Lower leg skin (tissue), 4 donors: ENCODE measurements at regions not wholly inside any gene's neighbourhood (a gene's known extent, or its start where the extent isn't known, plus 50 kb on each side); places are given as distances from the start of the nearest gene placed in this dataset.

ENCODE experiments used
- DNase-seq, 2 donors: peaks; one replicate each; pipeline ENCODE4 v3.0.0-alpha.2; 2019; ENCODE audit warnings: low spot score in 2 of 2
- H3K4me3 ChIP-seq: fragments of 200-600 bp; sonication (generic); 2 replicates; pipeline ENCODE4 v1.5.1; 2017; ENCODE audit warnings: mild to moderate bottlenecking, low read depth; ENCODE audit not compliant: poor library complexity, severe bottlenecking
- POLR2A ChIP-seq, 2 donors: fragments of 450-650 bp; IDR thresholded peaks; one replicate each; pipeline ENCODE4 v1.6.1; 2016 to 2017; ENCODE audit warnings: antibody characterized with exemption in 2 of 2, mild to moderate bottlenecking in 1 of 2, moderate library complexity in 1 of 2
- WGBS, 2 donors: methylation state at CpG; one replicate each; pipeline ENCODE4 v1.1.5; 2018; 5-methylcytosine and 5-hydroxymethylcytosine counted together
- intact Hi-C: fragments of 100-400 bp; cut with DNase I; formaldehyde crosslinking; loops from one replicate; pipeline ENCODE4 v1.15.0; 2023; ENCODE audit warnings: low total_unique reads
- TF ChIP-seq, protein P1 (sequence below), 3 donors: fragments of 450-650 bp; IDR thresholded peaks; one replicate each; pipeline ENCODE4 v1.5.1; 2016; ENCODE audit warnings: antibody characterized with exemption in 3 of 3, mild to moderate bottlenecking in 3 of 3, moderate library complexity in 2 of 3

DNA sequence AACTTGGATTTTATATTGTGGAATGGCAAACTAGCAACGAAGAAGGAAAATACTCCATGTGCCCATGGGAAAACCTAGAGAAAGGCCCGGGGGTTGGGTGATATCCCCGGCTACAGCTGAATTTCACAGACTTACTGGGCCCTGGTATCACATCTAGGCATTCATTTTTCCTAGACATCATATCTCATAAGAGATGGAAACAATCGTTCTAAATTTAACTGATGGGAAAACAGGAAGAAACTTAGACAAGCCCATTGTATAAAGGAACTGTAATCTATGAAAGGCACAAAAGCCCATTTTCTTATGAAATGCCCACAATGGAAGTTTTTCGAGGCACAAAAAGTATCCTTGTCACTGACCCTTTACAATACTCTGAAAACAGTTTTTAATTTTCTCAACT, 407.9 kb upstream of the LYPLAL1 start:
- WGBS, 2 donors: 61 to 76% methylated on average over 5 of the region's 5 CpGs
- no peak overlapping the region for H3K4me3 ChIP-seq
- intact Hi-C loops: no loop called here
- DNase-seq: no peak
- no peak for TF ChIP-seq POLR2A (IDR thresholded peaks at IDR 0.05)
- TF ChIP-seq, protein P1, sequence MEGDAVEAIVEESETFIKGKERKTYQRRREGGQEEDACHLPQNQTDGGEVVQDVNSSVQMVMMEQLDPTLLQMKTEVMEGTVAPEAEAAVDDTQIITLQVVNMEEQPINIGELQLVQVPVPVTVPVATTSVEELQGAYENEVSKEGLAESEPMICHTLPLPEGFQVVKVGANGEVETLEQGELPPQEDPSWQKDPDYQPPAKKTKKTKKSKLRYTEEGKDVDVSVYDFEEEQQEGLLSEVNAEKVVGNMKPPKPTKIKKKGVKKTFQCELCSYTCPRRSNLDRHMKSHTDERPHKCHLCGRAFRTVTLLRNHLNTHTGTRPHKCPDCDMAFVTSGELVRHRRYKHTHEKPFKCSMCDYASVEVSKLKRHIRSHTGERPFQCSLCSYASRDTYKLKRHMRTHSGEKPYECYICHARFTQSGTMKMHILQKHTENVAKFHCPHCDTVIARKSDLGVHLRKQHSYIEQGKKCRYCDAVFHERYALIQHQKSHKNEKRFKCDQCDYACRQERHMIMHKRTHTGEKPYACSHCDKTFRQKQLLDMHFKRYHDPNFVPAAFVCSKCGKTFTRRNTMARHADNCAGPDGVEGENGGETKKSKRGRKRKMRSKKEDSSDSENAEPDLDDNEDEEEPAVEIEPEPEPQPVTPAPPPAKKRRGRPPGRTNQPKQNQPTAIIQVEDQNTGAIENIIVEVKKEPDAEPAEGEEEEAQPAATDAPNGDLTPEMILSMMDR (IDR thresholded peaks at IDR 0.05): no peak

DNA sequence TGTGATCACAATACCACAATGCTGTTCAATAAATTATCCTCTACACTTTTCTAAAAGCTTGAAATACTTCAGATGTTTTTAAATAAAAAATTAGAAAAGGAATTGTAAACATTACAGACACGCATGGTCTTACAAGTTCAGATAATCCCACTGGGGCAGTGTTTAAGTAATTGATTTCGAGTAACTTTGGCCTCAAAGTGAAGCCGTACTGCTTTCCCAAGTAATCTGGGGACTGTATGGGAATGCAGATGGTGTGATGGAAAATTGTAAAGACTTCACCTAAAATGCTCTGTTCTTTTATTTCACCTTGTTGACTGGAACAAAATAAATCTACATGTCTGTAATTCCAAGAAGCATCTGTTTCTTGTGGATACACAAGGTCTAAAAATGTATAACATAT, 401.7 kb upstream of the LYPLAL1 start:
- no peak for DNase-seq
- WGBS, 2 donors: 84 to 87% methylated on average over 3 of the region's 3 CpGs
- TF ChIP-seq POLR2A (IDR thresholded peaks at IDR 0.05): no peak
- TF ChIP-seq, protein P1 (IDR thresholded peaks at IDR 0.05): no peak
- H3K4me3 ChIP-seq: no peak overlapping the region
- intact Hi-C loops: no loop called here

DNA sequence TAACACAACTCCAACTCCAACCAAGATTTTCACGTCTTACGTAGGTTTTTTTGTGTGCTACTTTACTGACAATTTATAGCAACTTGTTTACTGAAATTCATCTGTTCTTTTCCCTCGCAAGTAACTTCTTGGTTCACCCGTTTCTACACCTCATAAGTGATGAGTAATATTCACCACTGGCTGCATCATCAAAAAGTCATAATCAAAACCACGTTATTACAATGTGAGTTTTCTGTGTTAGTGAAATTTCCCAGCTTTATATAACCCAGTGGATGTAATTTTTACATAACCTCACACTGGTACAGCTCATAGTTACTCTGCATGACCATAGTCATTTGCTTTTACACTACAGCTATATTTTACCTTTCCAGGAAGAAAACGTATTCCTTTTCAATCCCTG, 401.1 kb upstream of the LYPLAL1 start:
- WGBS, 2 donors: 57 to 58% methylated on average over 6 of the region's 6 CpGs
- H3K4me3 ChIP-seq: no peak overlapping the region
- DNase-seq: no peak
- intact Hi-C loops: no loop called here
- no peak for TF ChIP-seq POLR2A (IDR thresholded peaks at IDR 0.05)
- TF ChIP-seq, protein P1 (IDR thresholded peaks at IDR 0.05): no peak

DNA sequence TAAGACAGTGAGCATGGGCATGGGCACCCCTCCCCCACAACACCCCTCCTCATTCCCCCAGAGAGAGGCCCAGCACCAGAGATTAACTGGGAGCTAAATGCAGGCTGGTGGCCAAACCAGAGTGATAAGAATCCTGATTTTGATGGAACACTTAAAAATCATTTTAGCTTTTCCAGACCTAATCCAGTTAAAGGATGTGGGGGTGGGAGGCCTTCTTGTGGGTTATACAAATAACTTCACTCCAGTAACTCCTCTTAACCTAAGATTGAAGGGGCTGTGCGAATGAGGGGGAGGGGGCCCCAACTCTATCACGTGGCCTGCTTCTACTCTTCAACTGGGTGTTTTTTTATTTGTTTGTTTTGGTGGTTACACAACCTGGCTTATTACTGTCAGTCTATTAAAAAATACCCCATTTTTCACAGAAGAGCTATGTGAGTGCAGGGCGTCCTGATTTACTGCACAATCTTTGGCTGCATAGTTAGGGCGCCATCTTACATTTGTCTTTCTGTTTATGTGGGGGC, 398.1 kb upstream of the LYPLAL1 start:
- no peak for TF ChIP-seq POLR2A (IDR thresholded peaks at IDR 0.05)
- TF ChIP-seq, protein P1 (IDR thresholded peaks at IDR 0.05): no peak
- no peak for DNase-seq
- intact Hi-C loops: no loop called here
- no peak overlapping the region for H3K4me3 ChIP-seq
- WGBS, 2 donors: 87 to 89% methylated on average over 4 of the region's 4 CpGs

DNA sequence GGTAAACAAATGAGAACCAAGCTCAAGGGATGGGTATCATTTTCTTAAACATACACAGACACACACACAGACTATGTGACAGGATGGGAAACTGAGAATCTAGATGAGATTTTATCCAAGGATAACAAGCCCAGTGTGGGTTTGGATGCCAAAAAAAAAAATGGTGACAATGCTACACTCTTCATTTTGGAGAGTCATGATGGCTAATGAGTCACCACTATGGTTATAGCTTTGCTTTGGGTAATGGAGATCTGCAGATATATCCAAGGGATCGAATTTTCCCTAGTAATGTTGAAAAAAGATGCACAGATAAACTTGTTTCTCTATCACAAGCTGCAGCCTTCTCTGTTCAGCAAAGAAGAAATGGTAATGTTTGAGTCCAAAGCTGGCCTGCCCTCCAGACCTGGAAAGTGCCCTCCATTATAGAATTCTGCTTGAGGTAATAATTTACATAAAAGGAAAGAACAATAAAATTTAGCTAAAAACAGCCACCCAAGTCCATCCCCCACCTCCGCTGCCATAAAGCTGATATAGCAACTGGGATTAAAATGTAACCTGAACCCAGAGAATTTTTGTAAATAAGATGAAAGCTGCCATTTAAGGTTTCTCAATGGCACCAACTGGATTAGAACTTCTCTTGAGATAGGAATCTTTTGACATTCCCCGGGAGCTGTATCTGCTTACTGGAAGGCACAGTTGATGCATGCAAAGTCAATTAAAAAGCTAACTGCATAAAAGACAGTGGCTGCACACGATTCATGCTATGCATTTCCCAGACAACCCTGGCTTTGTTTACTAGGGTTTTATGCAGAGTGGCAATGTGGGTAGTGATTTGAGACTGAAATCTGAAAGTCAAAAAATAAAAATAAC, 395.2 kb upstream of the LYPLAL1 start:
- no peak for DNase-seq
- intact Hi-C loops: no loop called here
- TF ChIP-seq, protein P1 (IDR thresholded peaks at IDR 0.05): no peak
- no peak for TF ChIP-seq POLR2A (IDR thresholded peaks at IDR 0.05)
- WGBS, 2 donors: 69 to 70% methylated on average over 4 of the region's 4 CpGs
- no peak overlapping the region for H3K4me3 ChIP-seq
